Spleen (tissue), 11 donors: ENCODE measurements at regions not wholly inside any gene's neighbourhood (a gene's known extent, or its start where the extent isn't known, plus 50 kb on each side); places are given as distances from the start of the nearest gene placed in this dataset.

ENCODE experiments used
- DNase-seq: peaks from one replicate; pipeline ENCODE4 v3.0.0-alpha.2; 2020
- H3K27ac ChIP-seq, 8 donors: fragments of 200-600 bp; sonication (generic) in 7 of 8; 1 replicate in 4 of 8; 2 replicates in 4 of 8; pipeline versions ENCODE4 v1.5.0 to v1.8.0; 2016 to 2021; ENCODE audit warnings: inconsistent platforms in 4 of 8, mild to moderate bottlenecking in 4 of 8, moderate library complexity in 1 of 8
- H3K27me3 ChIP-seq, 7 donors: fragments of 200-600 bp; sonication (generic) in 6 of 7; replicated peaks in 1 of 7; 1 replicate in 4 of 7; 2 replicates in 3 of 7; pipeline versions ENCODE4 v1.5.0 to v1.8.0; 2016 to 2021; ENCODE audit warnings: inconsistent platforms in 3 of 7, mild to moderate bottlenecking in 1 of 7
- H3K36me3 ChIP-seq, 6 donors: fragments of 200-600 bp; sonication (generic) in 5 of 6; 1 replicate in 4 of 6; 2 replicates in 2 of 6; pipeline versions ENCODE4 v1.5.0 to v1.8.0; 2016 to 2021; ENCODE audit warnings: inconsistent platforms in 2 of 6
- H3K4me1 ChIP-seq, 6 donors: fragments of 200-600 bp; sonication (generic) in 5 of 6; 1 replicate in 3 of 6; 2 replicates in 3 of 6; pipeline versions ENCODE4 v1.5.0 to v1.8.0; 2016 to 2021; ENCODE audit warnings: inconsistent platforms in 3 of 6
- H3K4me3 ChIP-seq, 8 donors: fragments of 200-600 bp; sonication (generic) in 7 of 8; 1 replicate in 4 of 8; 2 replicates in 4 of 8; pipeline versions ENCODE4 v1.5.0 to v1.8.0; 2016 to 2021; ENCODE audit warnings: inconsistent platforms in 4 of 8, mild to moderate bottlenecking in 4 of 8, moderate library complexity in 2 of 8
- H3K9me3 ChIP-seq, 8 donors: fragments of 200-600 bp; sonication (generic) in 7 of 8; 1 replicate in 4 of 8; 2 replicates in 4 of 8; pipeline versions ENCODE4 v1.5.0 to v1.8.0; 2016 to 2021; ENCODE audit warnings: inconsistent platforms in 4 of 8
- CTCF ChIP-seq, 11 experiments: fragments of 200-600 bp in 7 of 11; fragments of 450-650 bp in 4 of 11; sonication (generic) in 4 of 11; IDR thresholded peaks in 8 of 11; conservative IDR thresholded peaks in 3 of 11; 1 replicate in 7 of 11; 2 replicates in 4 of 11; pipeline versions ENCODE4 v1.4.0 to v1.8.0; 2016 to 2021; ENCODE audit warnings: antibody characterized with exemption in 11 of 11, inconsistent platforms in 4 of 11, mild to moderate bottlenecking in 1 of 11
- POLR2A ChIP-seq, 3 donors: fragments of 450-650 bp; IDR thresholded peaks; one replicate each; pipeline ENCODE4 v1.5.1; 2017; ENCODE audit warnings: antibody characterized with exemption in 3 of 3, mild to moderate bottlenecking in 1 of 3
- POLR2AphosphoS5 ChIP-seq, 3 donors: sonication (generic); formaldehyde crosslinking; IDR thresholded peaks; one replicate each; pipeline ENCODE4 v1.5.1; 2017; ENCODE audit warnings: antibody characterized with exemption in 3 of 3
- WGBS, 5 donors: extraction: QIAGEN DNeasy Blood & Tissue Kit in 3 of 5; methylation state at CpG; one replicate each; pipeline versions ENCODE4 v1.1.5 to v1.1.7; 2013 to 2018; 5-methylcytosine and 5-hydroxymethylcytosine counted together
- intact Hi-C: fragments of 100-400 bp; cut with DNase I; formaldehyde crosslinking; loops from one replicate; pipeline ENCODE4 v1.15.0; 2023; ENCODE audit warnings: low total_unique reads
- donor health status: healthy with polysubstance abuse.
- donor health status: DM: no; HTN: no; CAD: no; lungs with moderate emphysema.
- donor health status: DM: no; HTN: no; CAD: no.
- donor health status: Bipolar disorder and iron deficiency.
- donor health status: healthy.
- donor health status: DM: no; HTN: no; CAD: no.
- donor health status: DM: yes; HTN: yes; CAD: no.

- Histone ChIP-seq H3K4me3 (no peak overlapping the region), H3K4me1 (no peaks in the 10 kb centered on the region), H3K27ac (no peak overlapping the region), H3K27me3 (no peaks in the 10 kb centered on the region), H3K9me3 (no peaks in the 10 kb centered on the region), H3K36me3 (no peaks in the 10 kb centered on the region)
- intact Hi-C loops = no loop called here
- WGBS, 5 donors = 65 to 83% (median 79%) methylated on average over 4 of the region's 4 CpGs
- no peak for TF ChIP-seq POLR2A (IDR thresholded peaks at IDR 0.05)
- TF ChIP-seq POLR2AphosphoS5 (IDR thresholded peaks at IDR 0.05) = no peak
- TF ChIP-seq CTCF (IDR thresholded peaks at IDR 0.05 in 8 of 11, conservative IDR thresholded peaks at IDR 0.05 in 3 of 11) = no peak
- DNase-seq = no peak
These were observed 170.4 kb downstream of the NHLRC3 start for GRCh38 chr13:39208636-39209035.

- no peaks in the 10 kb centered on the region for H3K9me3 ChIP-seq
- 80 to 96% (median 88%) methylated on average over 1 of the region's 1 CpG for WGBS, 5 donors
- peak overlapping the region in 4 of 8 donors; percentile 24 to 61 (median 40) for H3K27ac ChIP-seq
- TF ChIP-seq POLR2AphosphoS5 (IDR thresholded peaks at IDR 0.05) = no peak
- TF ChIP-seq POLR2A (IDR thresholded peaks at IDR 0.05) = no peak
- no peak for TF ChIP-seq CTCF (IDR thresholded peaks at IDR 0.05 in 8 of 11, conservative IDR thresholded peaks at IDR 0.05 in 3 of 11)
- intact Hi-C loops = no loop called here
- no peak overlapping the region for H3K4me3 ChIP-seq
- no peaks in the 10 kb centered on the region for H3K36me3 ChIP-seq
- no peaks in the 10 kb centered on the region for H3K4me1 ChIP-seq
- H3K27me3 ChIP-seq = no peaks in the 10 kb centered on the region
- no peak for DNase-seq
These were observed 171.7 kb downstream of the NHLRC3 start for GRCh38 chr13:39209731-39210531.

- intact Hi-C loops = no loop called here
- no peak for DNase-seq
- Histone ChIP-seq H3K36me3 (no peaks in the 10 kb centered on the region), H3K27ac (peak overlapping the region in 3 of 8 donors; percentile 5 to 52 (median 7)), H3K9me3 (no peaks in the 10 kb centered on the region), H3K27me3 (no peaks in the 10 kb centered on the region), H3K4me1 (no peaks in the 10 kb centered on the region), H3K4me3 (no peak overlapping the region)
- TF ChIP-seq CTCF (IDR thresholded peaks at IDR 0.05 in 8 of 11, conservative IDR thresholded peaks at IDR 0.05 in 3 of 11) (no peak), POLR2A (IDR thresholded peaks at IDR 0.05) (no peak), POLR2AphosphoS5 (IDR thresholded peaks at IDR 0.05) (no peak)
- 90 to 100% (median 100%) methylated on average over 1 of the region's 1 CpG for WGBS, 5 donors
These were observed 172.8 kb downstream of the NHLRC3 start for GRCh38 chr13:39210961-39211534.

- Histone ChIP-seq H3K4me1 (no peaks in the 10 kb centered on the region), H3K36me3 (no peaks in the 10 kb centered on the region), H3K27ac (no peak overlapping the region), H3K27me3 (no peaks in the 10 kb centered on the region), H3K9me3 (peaks cover 0 to 8% (median 1%) of the 10 kb centered on the region in 8 donors), H3K4me3 (no peak overlapping the region)
- intact Hi-C loops = no loop called here
- TF ChIP-seq POLR2A (IDR thresholded peaks at IDR 0.05) (no peak), CTCF (IDR thresholded peaks at IDR 0.05 in 8 of 11, conservative IDR thresholded peaks at IDR 0.05 in 3 of 11) (no peak), POLR2AphosphoS5 (IDR thresholded peaks at IDR 0.05) (no peak)
- no peak for DNase-seq
- WGBS, 5 donors = 92 to 94% (median 94%) methylated on average over 8 of the region's 8 CpGs
These were observed 177.7 kb downstream of the NHLRC3 start for GRCh38 chr13:39215971-39216370.
